K562 (cell line): ENCODE measurements at regions not wholly inside any gene's neighbourhood (a gene's known extent, or its start where the extent isn't known, plus 50 kb on each side); places are given as distances from the start of the nearest gene placed in this dataset.

ENCODE experiments used
- CBFA2T3 ChIP-seq: fragments of 450-650 bp; IDR thresholded peaks from 2 replicates; pipeline ENCODE4 v1.6.1; 2017
- CTCF ChIP-seq, 3 experiments: IDR thresholded peaks in 2 of 3; conservative IDR thresholded peaks in 1 of 3; 2 replicates each; pipeline ENCODE4 v1.5.1; 2011 to 2012; ENCODE audit warnings: low read length in 3 of 3, mild to moderate bottlenecking in 3 of 3, control low read depth in 2 of 3, improper control_type of control experiment in 1 of 3, inconsistent platforms in 1 of 3, low read depth in 1 of 3, mixed read lengths in 1 of 3, moderate library complexity in 1 of 3; ENCODE audit not compliant: insufficient read depth in 2 of 3
- DACH1 ChIP-seq: fragments of 450-650 bp; IDR thresholded peaks from 2 replicates; pipeline ENCODE4 v1.6.1; 2018; ENCODE audit not compliant: partially characterized antibody
- ELF2 ChIP-seq: fragments of 250-450 bp; sonication (Bioruptor Pico); IDR thresholded peaks from 2 replicates; pipeline ENCODE4 v1.5.0; 2021; ENCODE audit warnings: mild to moderate bottlenecking
- ELK1 ChIP-seq: sonication (generic); formaldehyde crosslinking; IDR thresholded peaks from 2 replicates; pipeline ENCODE4 v1.8.1; 2022; ENCODE audit warnings: missing genetic modification reagents
- HSF4 ChIP-seq: fragments of 250-450 bp; sonication (Bioruptor Pico); IDR thresholded peaks from 2 replicates; pipeline ENCODE4 v2.1.2; 2022; ENCODE audit warnings: mild to moderate bottlenecking, moderate library complexity, borderline replicate concordance
- NELFE ChIP-seq: IDR thresholded peaks from 2 replicates; pipeline ENCODE4 v1.6.1; 2011; ENCODE audit warnings: mild to moderate bottlenecking; ENCODE audit not compliant: insufficient read depth, insufficient read length
- NONO ChIP-seq, 2 experiments: fragments of 200-400 bp in 1 of 2; fragments of 450-650 bp in 1 of 2; formaldehyde crosslinking in 1 of 2; IDR thresholded peaks; 2 replicates each; pipeline ENCODE4 v1.6.1; 2017; ENCODE audit warnings: low read depth in 2 of 2, mild to moderate bottlenecking in 2 of 2, moderate library complexity in 2 of 2, low read length in 1 of 2
- NR0B1 ChIP-seq: fragments of 450-650 bp; IDR thresholded peaks from one replicate; pipeline ENCODE4 v1.6.1; 2018; ENCODE audit warnings: mild to moderate bottlenecking, moderate library complexity; ENCODE audit not compliant: partially characterized antibody
- PCBP2 ChIP-seq: fragments of 200-400 bp; formaldehyde crosslinking; IDR thresholded peaks from 2 replicates; pipeline ENCODE4 v1.6.1; 2018; ENCODE audit warnings: low read length, low read depth, mild to moderate bottlenecking, moderate library complexity; ENCODE audit not compliant: poor library complexity, severe bottlenecking
- POLR2H ChIP-seq: IDR thresholded peaks from 2 replicates; pipeline ENCODE4 v1.6.1; 2016; ENCODE audit warnings: missing genetic modification characterization, low read depth, mild to moderate bottlenecking, control low read depth, missing compliant biosample characterization, moderate library complexity
- RCOR1 ChIP-seq, 2 experiments: IDR thresholded peaks; 2 replicates each; pipeline ENCODE4 v1.6.1; 2012; ENCODE audit warnings: low read depth in 2 of 2, low read length in 2 of 2, borderline replicate concordance in 1 of 2, improper control_type of control experiment in 1 of 2
- SIN3A ChIP-seq, 2 experiments: fragments of 150-350 bp in 1 of 2; IDR thresholded peaks; 2 replicates each; pipeline ENCODE4 v1.6.1; 2011 to 2016; ENCODE audit warnings: borderline replicate concordance in 2 of 2, low read depth in 2 of 2, low read length in 2 of 2, mild to moderate bottlenecking in 2 of 2, moderate library complexity in 2 of 2; ENCODE audit not compliant: control insufficient read depth in 1 of 2
- STAT5A ChIP-seq: IDR thresholded peaks from 2 replicates; pipeline ENCODE4 v1.6.1; 2012; ENCODE audit warnings: low read length, inconsistent platforms, borderline replicate concordance
- TBP ChIP-seq: optimal IDR thresholded peaks from 2 replicates; pipeline ENCODE3; 2011; ENCODE audit warnings: low read depth, low read length, improper control_type of control experiment
- TCF3 ChIP-seq: sonication (generic); formaldehyde crosslinking; IDR thresholded peaks from 2 replicates; pipeline ENCODE4 v1.4.0; 2020; ENCODE audit warnings: mild to moderate bottlenecking, missing genetic modification reagents
- ZBTB2 ChIP-seq: fragments of 450-650 bp; IDR thresholded peaks from 2 replicates; pipeline ENCODE4 v1.6.1; 2016; ENCODE audit warnings: antibody characterized with exemption
- ZNF224 ChIP-seq: sonication (generic); formaldehyde crosslinking; IDR thresholded peaks from 2 replicates; pipeline ENCODE4 v1.8.0; 2022; ENCODE audit warnings: mild to moderate bottlenecking, missing genetic modification reagents
- ZNF592 ChIP-seq: fragments of 450-650 bp; IDR thresholded peaks from 2 replicates; pipeline ENCODE4 v1.6.1; 2017; ENCODE audit warnings: antibody characterized with exemption, mild to moderate bottlenecking

GRCh38 chr2:195602687-195603086 is 54.3 kb upstream of the SLC39A10 start (continued):
- TF ChIP-seq CTCF (IDR thresholded peaks at IDR 0.05 in 2 of 3, conservative IDR thresholded peaks at IDR 0.05 in 1 of 3; ENCODE audit: insufficient read depth in 2 of 3, low read depth in 1 of 3, low read length in 3 of 3) = no peak
- TF ChIP-seq NONO (IDR thresholded peaks at IDR 0.05; ENCODE audit: low read depth in 2 of 2, low read length in 1 of 2) = no peak
- peak; percentile 56 for TF ChIP-seq TCF3
- no peak for TF ChIP-seq NR0B1
- TF ChIP-seq ELF2 (CRISPR knock-in tag) = no peak
- TF ChIP-seq HSF4 (CRISPR knock-in tag) = no peak
- TF ChIP-seq PCBP2 = no peak
- no peak for TF ChIP-seq POLR2H (tag)
- TF ChIP-seq CBFA2T3 = peak; percentile 75
- peak in 1 of 2 experiments; percentile 87; a peak in 2 of 4 replicates for TF ChIP-seq RCOR1 (IDR thresholded peaks at IDR 0.05; ENCODE audit: borderline replicate concordance in 1 of 2, low read depth in 2 of 2, low read length in 2 of 2)
- TF ChIP-seq ZNF592 = peak; percentile 20; the same call in 1 of the 2 replicates
- TF ChIP-seq TBP = no peak
- no peak for TF ChIP-seq ZBTB2
- TF ChIP-seq NELFE = no peak
- TF ChIP-seq ELK1 = no peak
- TF ChIP-seq DACH1 = no peak
- no peak for TF ChIP-seq SIN3A (IDR thresholded peaks at IDR 0.05; ENCODE audit: borderline replicate concordance in 2 of 2, control insufficient read depth in 1 of 2, low read depth in 2 of 2, low read length in 2 of 2)
- 0 out of 2 replicates have a peak, but pooled peaks have one; percentile 13 for TF ChIP-seq STAT5A
- no peak for TF ChIP-seq ZNF224 (CRISPR knock-in tag)
